Gastroesophageal sphincter (tissue), 3 donors: ENCODE measurements at regions not wholly inside any gene's neighbourhood (a gene's known extent, or its start where the extent isn't known, plus 50 kb on each side); places are given as distances from the start of the nearest gene placed in this dataset.

Experiments
- CTCF ChIP-seq, 4 experiments: fragments of 200-600 bp in 2 of 4; fragments of 450-650 bp in 2 of 4; sonication (generic) in 1 of 4; IDR thresholded peaks; one replicate each; pipeline ENCODE4 v1.5.1; 2017 to 2019; ENCODE audit warnings: antibody characterized with exemption in 4 of 4, mild to moderate bottlenecking in 2 of 4, moderate library complexity in 2 of 4
- POLR2A ChIP-seq, 2 donors: fragments of 450-650 bp; IDR thresholded peaks; one replicate each; pipeline ENCODE4 v1.6.1; 2017; ENCODE audit warnings: antibody characterized with exemption in 2 of 2, mild to moderate bottlenecking in 2 of 2, moderate library complexity in 1 of 2
- POLR2AphosphoS5 ChIP-seq: sonication (generic); formaldehyde crosslinking; IDR thresholded peaks from one replicate; pipeline ENCODE4 v1.6.1; 2017; ENCODE audit warnings: antibody characterized with exemption

DNA sequence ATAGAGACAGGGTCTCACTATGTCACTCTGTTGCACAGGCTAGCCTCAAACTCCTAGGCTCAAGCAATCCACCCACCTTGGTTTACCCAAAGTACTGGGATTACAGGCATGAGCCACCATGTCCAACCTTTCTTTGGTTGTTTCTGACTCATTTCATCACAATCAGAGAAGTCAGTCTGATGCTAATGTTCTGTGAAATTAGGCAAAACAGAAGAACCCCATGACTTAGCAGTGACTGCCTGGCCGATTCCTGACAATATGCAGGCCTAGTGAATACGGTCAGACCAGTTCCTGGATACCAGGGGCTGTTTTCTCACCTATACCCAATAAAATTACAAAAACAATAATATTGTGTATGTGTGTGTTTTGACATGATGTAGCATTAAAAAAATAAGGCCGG is 58.8 kb upstream of the BTN3A2 start:
- TF ChIP-seq CTCF (IDR thresholded peaks at IDR 0.05) = no peak
- TF ChIP-seq POLR2AphosphoS5 = no peak
- no peak for TF ChIP-seq POLR2A (IDR thresholded peaks at IDR 0.05)
